Neural progenitor cell (in vitro differentiated cells): ENCODE measurements at regions not wholly inside any gene's neighbourhood (a gene's known extent, or its start where the extent isn't known, plus 50 kb on each side); places are given as distances from the start of the nearest gene placed in this dataset.

Source experiments
- CTCF ChIP-seq: fragments of 200-600 bp; sonication (generic); IDR thresholded peaks from 2 replicates; pipeline ENCODE4 v1.5.1; 2017; ENCODE audit warnings: antibody characterized with exemption, mild to moderate bottlenecking
- EZH2 ChIP-seq: fragments of 200-600 bp; sonication (generic); IDR thresholded peaks from 2 replicates; pipeline ENCODE4 v1.6.1; 2017; ENCODE audit warnings: antibody characterized with exemption, mild to moderate bottlenecking, moderate library complexity
- EZH2phosphoT487 ChIP-seq: fragments of 200-600 bp; sonication (generic); IDR thresholded peaks from 2 replicates; pipeline ENCODE4 v1.6.1; 2017; ENCODE audit warnings: antibody characterized with exemption

GRCh38 chr16:9184354-9184690 is 92.9 kb downstream of the HAPSTR1 start:
- TF ChIP-seq CTCF: no peak
- no peak for TF ChIP-seq EZH2phosphoT487
- TF ChIP-seq EZH2: no peak
